ENCODE measurements at regions not wholly inside any gene's neighbourhood (a gene's known extent, or its start where the extent isn't known, plus 50 kb on each side); places are given as distances from the start of the nearest gene placed in this dataset.
A peak's percentile ranks its signal among the peaks of the same experiment; 100 is the strongest.

GRCh38 chr12:107888789-107889188 is 114.3 kb downstream of the ASCL4 start:
- TF ChIP-seq EZH2phosphoT487 (IDR thresholded peaks at IDR 0.05) (no peak), CTCF (IDR thresholded peaks at IDR 0.05) (no peak), EZH2 (IDR thresholded peaks at IDR 0.05) (no peak)
- Mint-ChIP-seq H3K4me1 (peaks cover 2% of the 10 kb centered on the region), H3K36me3 (no peaks in the 10 kb centered on the region), H3K9me3 (no peaks in the 10 kb centered on the region), H3K27me3 (ENCODE audit: insufficient read depth, low read depth) (peaks cover 19% of the 10 kb centered on the region), H3K4me3 (no peak overlapping the region), H3K27ac (no peak overlapping the region)
- no peak overlapping the region for H3K27ac ChIP-seq
- peaks cover 18% of the 10 kb centered on the region for H3K27me3 ChIP-seq
- no peak overlapping the region for H3K9ac ChIP-seq
- no peak overlapping the region for H2AFZ ChIP-seq (replicated peaks)
- H3K9me3 ChIP-seq (ENCODE audit: low read depth) = no peaks in the 10 kb centered on the region
- H3K4me3 ChIP-seq = no peak overlapping the region
- H4K20me1 ChIP-seq (ENCODE audit: low read depth) = no peaks in the 10 kb centered on the region
- DNase-seq (ENCODE audit: low spot score) = no peak
- H3K36me3 ChIP-seq = no peaks in the 10 kb centered on the region
- no peaks in the 10 kb centered on the region for H3K4me1 ChIP-seq
- no peak overlapping the region for H3K4me2 ChIP-seq
- no peaks in the 10 kb centered on the region for H3K79me2 ChIP-seq (ENCODE audit: low read depth)
- no peaks in the 10 kb centered on the region for H3F3A ChIP-seq (ENCODE audit: low read depth)

DNA sequence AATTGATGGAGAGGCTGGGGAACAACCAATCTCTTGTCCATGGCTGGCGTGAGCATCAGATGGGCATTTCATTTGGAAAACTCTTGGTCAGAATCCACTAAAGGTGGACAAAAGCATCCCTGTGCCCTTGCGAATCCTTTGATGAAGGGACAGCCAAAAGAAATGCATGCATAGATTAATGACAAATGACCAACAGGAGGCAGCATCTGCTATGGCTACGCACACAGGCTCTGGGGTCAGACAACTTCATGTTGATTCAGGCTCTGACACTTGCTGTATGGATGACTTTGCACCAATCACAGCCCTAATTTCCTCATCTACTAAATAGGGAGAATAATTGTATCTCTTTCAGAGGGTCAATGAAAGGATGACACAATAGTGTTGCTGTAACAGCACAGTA is 117.5 kb downstream of the ASCL4 start:
- H3K9me3 ChIP-seq (ENCODE audit: low read depth) = no peaks in the 10 kb centered on the region
- H3K79me2 ChIP-seq (ENCODE audit: low read depth) = no peaks in the 10 kb centered on the region
- H3F3A ChIP-seq (ENCODE audit: low read depth) = no peaks in the 10 kb centered on the region
- H4K20me1 ChIP-seq (ENCODE audit: low read depth) = no peaks in the 10 kb centered on the region
- DNase-seq (ENCODE audit: low spot score) = peak; percentile 56
- H3K27ac Mint-ChIP-seq = no peak overlapping the region
- H3K27me3 ChIP-seq = peaks cover 13% of the 10 kb centered on the region
- no peak overlapping the region for H2AFZ ChIP-seq (replicated peaks)
- H3K4me1 Mint-ChIP-seq = no peaks in the 10 kb centered on the region
- TF ChIP-seq EZH2phosphoT487 (IDR thresholded peaks at IDR 0.05) (no peak), CTCF (IDR thresholded peaks at IDR 0.05) (peak; percentile 55)
- no peak overlapping the region for H3K4me2 ChIP-seq
- H3K9ac ChIP-seq = no peak overlapping the region
- no peaks in the 10 kb centered on the region for H3K9me3 Mint-ChIP-seq
- H3K27ac ChIP-seq = no peak overlapping the region
- H3K4me3 ChIP-seq = no peak overlapping the region
- no peaks in the 10 kb centered on the region for H3K36me3 Mint-ChIP-seq
- H3K27me3 Mint-ChIP-seq (ENCODE audit: insufficient read depth, low read depth) = peaks cover 8% of the 10 kb centered on the region
- H3K4me1 ChIP-seq = no peaks in the 10 kb centered on the region
- H3K36me3 ChIP-seq = no peaks in the 10 kb centered on the region
- H3K4me3 Mint-ChIP-seq = no peak overlapping the region

DNA sequence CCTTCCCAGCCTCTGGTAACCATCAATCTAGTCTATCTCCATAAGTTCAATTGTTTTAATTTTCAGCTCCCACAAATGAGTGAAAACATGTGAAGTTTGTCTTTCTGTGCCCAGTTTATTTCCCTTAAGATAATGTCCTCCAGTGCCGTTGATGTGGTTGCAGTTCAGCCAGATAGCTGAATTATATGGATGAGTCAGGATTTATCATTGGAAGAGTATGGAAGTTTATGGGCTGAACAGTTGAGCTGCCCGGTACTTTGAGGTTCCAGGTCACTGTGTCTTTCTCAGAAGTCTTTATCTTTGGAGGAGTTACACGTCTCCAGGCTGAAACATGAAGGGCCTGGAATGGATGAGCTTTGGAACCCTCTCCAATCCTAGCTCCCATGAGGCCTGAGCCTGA is 120.1 kb downstream of the ASCL4 start:
- Mint-ChIP-seq H3K4me3 (no peak overlapping the region), H3K27ac (no peak overlapping the region)
- no peaks in the 10 kb centered on the region for H3K9me3 ChIP-seq (ENCODE audit: low read depth)

More for the DNA sequence above, 120.1 kb downstream of the ASCL4 start:
- Histone ChIP-seq H3K4me2 (no peak overlapping the region), H3K27me3 (peaks cover 7% of the 10 kb centered on the region), H3K9ac (no peak overlapping the region), H3F3A (ENCODE audit: low read depth) (no peaks in the 10 kb centered on the region), H3K36me3 (no peaks in the 10 kb centered on the region), H3K4me1 (no peaks in the 10 kb centered on the region), H3K79me2 (ENCODE audit: low read depth) (no peaks in the 10 kb centered on the region), H2AFZ (replicated peaks) (no peak overlapping the region), H3K27ac (no peak overlapping the region), H4K20me1 (ENCODE audit: low read depth) (no peaks in the 10 kb centered on the region), H3K4me3 (no peak overlapping the region)
- H3K4me1 Mint-ChIP-seq = no peaks in the 10 kb centered on the region
- no peak for TF ChIP-seq CTCF (IDR thresholded peaks at IDR 0.05)
- TF ChIP-seq EZH2phosphoT487 (IDR thresholded peaks at IDR 0.05) = no peak
- TF ChIP-seq EZH2 (IDR thresholded peaks at IDR 0.05) = no peak
- H3K36me3 Mint-ChIP-seq = no peaks in the 10 kb centered on the region
- no peak for DNase-seq (ENCODE audit: low spot score)
- H3K9me3 Mint-ChIP-seq = no peaks in the 10 kb centered on the region
- H3K27me3 Mint-ChIP-seq (ENCODE audit: insufficient read depth, low read depth) = peaks cover 4% of the 10 kb centered on the region
